Panc1 (cell line): ENCODE measurements at regions not wholly inside any gene's neighbourhood (a gene's known extent, or its start where the extent isn't known, plus 50 kb on each side); places are given as distances from the start of the nearest gene placed in this dataset.

Experiments
- ATAC-seq: fragments of 200-7000 bp; cut with Tn5 transposase; 2 replicates; pipeline ENCODE4 v1.9.1; 2020; ENCODE audit warnings: mild to moderate bottlenecking, moderate library complexity
- BruUV-seq: library from RNA; stranded (reverse); fragments of 400-500 nt; replicated peaks from 2 replicates; lab custom pipeline; 2021; lab: Mats Ljungman, UMichigan
- CTCF ChIA-PET: fragments of 300-600 bp; sonication (Branson Sonifier 250); formaldehyde crosslinking; loops from one replicate; lab custom pipeline; 2022; ENCODE audit warnings: antibody characterized with exemption; lab: Charles Lee
- POLR2A ChIA-PET: fragments of 300-600 bp; sonication (Branson Sonifier 250); formaldehyde crosslinking; loops from one replicate; lab custom pipeline; 2022; ENCODE audit warnings: antibody characterized with exemption; lab: Charles Lee
- DNase-seq: peaks from one replicate; pipeline ENCODE4 v3.0.0-alpha.2; 2010; ENCODE audit warnings: low read depth, low spot score
- H3K27ac ChIP-seq: 2 replicates; pipeline ENCODE4 v1.5.1; 2011; ENCODE audit warnings: mild to moderate bottlenecking, low read length, inconsistent platforms
- H3K27me3 ChIP-seq: fragments of 200-500 bp; sonication (Bioruptor generic); 2 replicates; pipeline ENCODE4 v1.6.0; 2014; ENCODE audit warnings: low read length, inconsistent platforms; ENCODE audit not compliant: control insufficient read depth, insufficient read depth
- H3K36me3 ChIP-seq: fragments of 200-500 bp; sonication (Bioruptor generic); 2 replicates; pipeline ENCODE4 v1.5.1; 2014; ENCODE audit warnings: inconsistent platforms, mild to moderate bottlenecking, low read length, moderate library complexity; ENCODE audit not compliant: control insufficient read depth, insufficient read depth
- H3K4me1 ChIP-seq: 2 replicates; pipeline ENCODE4 v1.5.1; 2011; ENCODE audit warnings: inconsistent platforms, mild to moderate bottlenecking, low read length, moderate library complexity; ENCODE audit not compliant: control insufficient read depth, insufficient read depth
- H3K4me3 ChIP-seq, 2 experiments: 2 replicates each; pipeline ENCODE4 v1.5.1; 2011 to 2012; ENCODE audit warnings: low read depth in 2 of 2, low read length in 2 of 2, mild to moderate bottlenecking in 2 of 2, inconsistent platforms in 1 of 2, moderate library complexity in 1 of 2
- H3K9me3 ChIP-seq: fragments of 200-500 bp; sonication (Bioruptor generic); 2 replicates; pipeline ENCODE4 v1.5.1; 2014; ENCODE audit warnings: low read depth, mild to moderate bottlenecking, inconsistent platforms, low read length, moderate library complexity; ENCODE audit not compliant: control insufficient read depth, insufficient read depth
- POLR2AphosphoS5 ChIP-seq: IDR thresholded peaks from 2 replicates; pipeline ENCODE4 v1.6.1; 2012; ENCODE audit warnings: mild to moderate bottlenecking, low read depth, low read length, moderate library complexity
- SIN3A ChIP-seq: IDR thresholded peaks from 2 replicates; pipeline ENCODE4 v1.6.1; 2012; ENCODE audit warnings: low read depth, mild to moderate bottlenecking, low read length, moderate library complexity, borderline replicate concordance; ENCODE audit not compliant: insufficient read depth
- TCF7L2 ChIP-seq: IDR thresholded peaks from 2 replicates; pipeline ENCODE4 v1.6.1; 2011; ENCODE audit warnings: mild to moderate bottlenecking, low read depth, low read length, inconsistent platforms
- in situ Hi-C: cut with HindIII; loops from 2 replicates; pipeline ENCODE4 v1.10.0; 2016; ENCODE audit warnings: low sequenced_read_pairs, low pct_unique_long_range_greater_than_20kb
- intact Hi-C: fragments of 100-400 bp; cut with micrococcal nuclease; formaldehyde crosslinking; loops from one replicate; pipeline ENCODE4 v1.10.0; 2022; ENCODE audit not compliant: unreplicated experiment
- TF ChIP-seq, protein P1 (sequence below): fragments of 450-650 bp; IDR thresholded peaks from 2 replicates; pipeline ENCODE4 v1.5.1; 2017; ENCODE audit warnings: mild to moderate bottlenecking
- TF ChIP-seq, protein P2 (sequence below), 2 experiments: IDR thresholded peaks; 2 replicates each; pipeline ENCODE4 v1.6.1; 2011 to 2012; ENCODE audit warnings: low read depth in 2 of 2, control low read depth in 1 of 2, low read length in 1 of 2, mild to moderate bottlenecking in 1 of 2, moderate library complexity in 1 of 2; ENCODE audit not compliant: insufficient read depth in 1 of 2

DNA sequence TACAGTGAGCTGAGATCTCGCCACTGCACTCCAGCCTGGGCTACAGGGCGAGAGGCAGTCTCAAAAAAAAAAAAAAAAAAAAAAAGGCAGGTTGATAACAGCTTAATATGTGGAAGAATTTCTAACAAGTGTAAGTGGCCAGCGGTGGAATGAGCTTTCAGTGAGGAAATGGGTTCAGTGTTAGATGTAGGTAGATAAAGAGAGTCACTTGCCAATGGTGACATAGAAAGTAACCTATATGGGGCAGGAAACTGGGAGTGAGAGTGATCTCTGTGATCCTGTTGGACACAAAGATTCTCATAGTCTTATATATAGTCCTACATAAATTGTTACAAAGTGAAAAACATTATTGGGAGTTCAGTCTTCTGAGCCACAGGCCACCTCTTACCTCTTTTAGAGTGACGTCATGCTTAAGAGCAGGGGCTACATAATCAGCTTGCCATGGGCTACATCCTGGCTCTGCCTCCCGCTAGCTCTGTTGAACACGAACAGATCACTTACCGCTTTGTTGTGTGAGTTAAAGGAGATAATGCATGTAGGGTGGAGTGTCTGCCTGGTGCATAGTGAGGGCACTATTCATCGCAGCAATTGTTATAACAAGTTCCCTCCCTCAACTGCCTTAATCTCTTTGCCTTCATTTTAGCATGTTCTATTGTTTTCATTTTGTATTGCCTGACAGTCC is 110.2 kb upstream of the ELAC2 start:
- in situ Hi-C loops, result no loop called here
- Histone ChIP-seq H3K27ac (no peak overlapping the region), H3K36me3 (no peaks in the 10 kb centered on the region), H3K27me3 (no peaks in the 10 kb centered on the region), H3K9me3 (no peaks in the 10 kb centered on the region), H3K4me3 (no peak overlapping the region), H3K4me1 (no peaks in the 10 kb centered on the region)
- no peak for ATAC-seq
- ChIA-PET POLR2A (interaction anchor here (0.6 kb wide), 1 partner anchor 1201 kb away, joined by 3 read pairs; no protein-coding TSS in a partner anchor), CTCF (no interaction called here)
- no peak for DNase-seq
- BruUV-seq, result no TSS peak
- intact Hi-C loops, result no loop called here
- TF ChIP-seq, protein P1, sequence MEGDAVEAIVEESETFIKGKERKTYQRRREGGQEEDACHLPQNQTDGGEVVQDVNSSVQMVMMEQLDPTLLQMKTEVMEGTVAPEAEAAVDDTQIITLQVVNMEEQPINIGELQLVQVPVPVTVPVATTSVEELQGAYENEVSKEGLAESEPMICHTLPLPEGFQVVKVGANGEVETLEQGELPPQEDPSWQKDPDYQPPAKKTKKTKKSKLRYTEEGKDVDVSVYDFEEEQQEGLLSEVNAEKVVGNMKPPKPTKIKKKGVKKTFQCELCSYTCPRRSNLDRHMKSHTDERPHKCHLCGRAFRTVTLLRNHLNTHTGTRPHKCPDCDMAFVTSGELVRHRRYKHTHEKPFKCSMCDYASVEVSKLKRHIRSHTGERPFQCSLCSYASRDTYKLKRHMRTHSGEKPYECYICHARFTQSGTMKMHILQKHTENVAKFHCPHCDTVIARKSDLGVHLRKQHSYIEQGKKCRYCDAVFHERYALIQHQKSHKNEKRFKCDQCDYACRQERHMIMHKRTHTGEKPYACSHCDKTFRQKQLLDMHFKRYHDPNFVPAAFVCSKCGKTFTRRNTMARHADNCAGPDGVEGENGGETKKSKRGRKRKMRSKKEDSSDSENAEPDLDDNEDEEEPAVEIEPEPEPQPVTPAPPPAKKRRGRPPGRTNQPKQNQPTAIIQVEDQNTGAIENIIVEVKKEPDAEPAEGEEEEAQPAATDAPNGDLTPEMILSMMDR, result no peak
- TF ChIP-seq POLR2AphosphoS5, result no peak

DNA sequence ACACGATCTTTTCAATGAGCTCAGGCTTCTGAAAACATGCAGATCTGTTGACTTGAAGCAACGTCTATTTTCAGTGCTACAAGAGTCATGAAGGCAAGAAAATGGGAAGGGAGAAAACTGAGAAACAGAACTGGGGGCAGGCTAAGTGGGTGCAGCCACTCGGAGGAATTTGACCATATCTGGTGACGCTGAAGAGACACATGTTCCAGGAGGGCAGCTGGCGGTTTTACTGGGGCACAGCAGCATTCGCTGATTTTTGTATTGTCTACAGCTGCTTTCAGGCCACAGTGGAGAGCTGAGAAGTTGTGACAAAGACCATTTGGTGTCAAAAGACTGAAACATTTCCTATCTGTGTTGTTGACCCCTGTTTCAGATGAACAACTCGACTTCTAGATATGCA is 103.0 kb upstream of the ELAC2 start:
- intact Hi-C loops (no loop called here), in situ Hi-C loops (no loop called here)
- TF ChIP-seq TCF7L2, result no peak
- TF ChIP-seq, protein P1, result no peak
- TF ChIP-seq, protein P2, sequence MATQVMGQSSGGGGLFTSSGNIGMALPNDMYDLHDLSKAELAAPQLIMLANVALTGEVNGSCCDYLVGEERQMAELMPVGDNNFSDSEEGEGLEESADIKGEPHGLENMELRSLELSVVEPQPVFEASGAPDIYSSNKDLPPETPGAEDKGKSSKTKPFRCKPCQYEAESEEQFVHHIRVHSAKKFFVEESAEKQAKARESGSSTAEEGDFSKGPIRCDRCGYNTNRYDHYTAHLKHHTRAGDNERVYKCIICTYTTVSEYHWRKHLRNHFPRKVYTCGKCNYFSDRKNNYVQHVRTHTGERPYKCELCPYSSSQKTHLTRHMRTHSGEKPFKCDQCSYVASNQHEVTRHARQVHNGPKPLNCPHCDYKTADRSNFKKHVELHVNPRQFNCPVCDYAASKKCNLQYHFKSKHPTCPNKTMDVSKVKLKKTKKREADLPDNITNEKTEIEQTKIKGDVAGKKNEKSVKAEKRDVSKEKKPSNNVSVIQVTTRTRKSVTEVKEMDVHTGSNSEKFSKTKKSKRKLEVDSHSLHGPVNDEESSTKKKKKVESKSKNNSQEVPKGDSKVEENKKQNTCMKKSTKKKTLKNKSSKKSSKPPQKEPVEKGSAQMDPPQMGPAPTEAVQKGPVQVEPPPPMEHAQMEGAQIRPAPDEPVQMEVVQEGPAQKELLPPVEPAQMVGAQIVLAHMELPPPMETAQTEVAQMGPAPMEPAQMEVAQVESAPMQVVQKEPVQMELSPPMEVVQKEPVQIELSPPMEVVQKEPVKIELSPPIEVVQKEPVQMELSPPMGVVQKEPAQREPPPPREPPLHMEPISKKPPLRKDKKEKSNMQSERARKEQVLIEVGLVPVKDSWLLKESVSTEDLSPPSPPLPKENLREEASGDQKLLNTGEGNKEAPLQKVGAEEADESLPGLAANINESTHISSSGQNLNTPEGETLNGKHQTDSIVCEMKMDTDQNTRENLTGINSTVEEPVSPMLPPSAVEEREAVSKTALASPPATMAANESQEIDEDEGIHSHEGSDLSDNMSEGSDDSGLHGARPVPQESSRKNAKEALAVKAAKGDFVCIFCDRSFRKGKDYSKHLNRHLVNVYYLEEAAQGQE (IDR thresholded peaks at IDR 0.05; ENCODE audit: insufficient read depth in 1 of 2, low read depth in 2 of 2, low read length in 1 of 2), result no peak
- TF ChIP-seq POLR2AphosphoS5, result no peak
- no peak for TF ChIP-seq SIN3A
- Histone ChIP-seq H3K9me3 (no peaks in the 10 kb centered on the region), H3K27me3 (no peaks in the 10 kb centered on the region), H3K4me1 (no peaks in the 10 kb centered on the region), H3K27ac (no peak overlapping the region), H3K4me3 (no peak overlapping the region), H3K36me3 (no peaks in the 10 kb centered on the region)
- ATAC-seq, result no peak
- POLR2A ChIA-PET, result no interaction called here
- BruUV-seq, result no TSS peak
- CTCF ChIA-PET, result no interaction called here
- DNase-seq, result no peak
